IPS-15b (cell line): ENCODE measurements at regions not wholly inside any gene's neighbourhood (a gene's known extent, or its start where the extent isn't known, plus 50 kb on each side); places are given as distances from the start of the nearest gene placed in this dataset.

Experiments used
- H3K27me3 ChIP-seq: one replicate; pipeline ENCODE4 v1.6.1; 2013; ENCODE audit warnings: low read length; ENCODE audit not compliant: control insufficient read depth, insufficient read depth
- H3K36me3 ChIP-seq: one replicate; pipeline ENCODE4 v1.6.1; 2013; ENCODE audit warnings: low read length; ENCODE audit not compliant: control insufficient read depth, insufficient read depth
- H3K4me1 ChIP-seq: one replicate; pipeline ENCODE4 v1.6.1; 2013; ENCODE audit warnings: mild to moderate bottlenecking, low read length; ENCODE audit not compliant: control insufficient read depth, insufficient read depth
- H3K4me3 ChIP-seq: one replicate; pipeline ENCODE4 v1.5.1; 2013; ENCODE audit warnings: low read depth, low read length
- H3K9ac ChIP-seq: one replicate; pipeline ENCODE4 v1.6.1; 2013; ENCODE audit warnings: low read depth, mild to moderate bottlenecking, low read length
- H3K9me3 ChIP-seq: one replicate; pipeline ENCODE4 v1.6.1; 2013; ENCODE audit warnings: mild to moderate bottlenecking, low read length; ENCODE audit not compliant: control insufficient read depth, insufficient read depth

DNA sequence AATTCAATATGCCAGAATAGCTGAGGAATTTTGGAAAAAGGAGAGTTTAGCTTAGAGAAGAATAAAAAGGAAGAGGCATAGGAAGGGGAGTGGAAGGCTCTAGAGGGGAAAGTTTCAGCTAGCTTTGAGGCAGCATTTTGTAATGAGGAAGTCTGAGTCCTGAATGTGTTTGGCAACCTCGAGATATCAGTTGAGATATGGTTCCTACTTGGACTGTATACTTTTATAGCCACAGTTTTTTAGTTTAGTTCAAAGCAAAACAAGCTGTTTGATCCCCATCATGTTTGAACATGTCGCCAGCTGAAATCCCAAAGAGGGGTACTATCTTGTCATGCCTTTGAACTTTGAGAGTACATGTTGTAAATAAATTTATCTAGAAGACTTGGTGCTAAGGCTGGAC is 559.0 kb upstream of the FTMT start:
- no peak overlapping the region for H3K9ac ChIP-seq
- no peaks in the 10 kb centered on the region for H3K36me3 ChIP-seq
- H3K4me1 ChIP-seq: no peaks in the 10 kb centered on the region
- H3K27me3 ChIP-seq: no peaks in the 10 kb centered on the region
- H3K9me3 ChIP-seq: no peaks in the 10 kb centered on the region
- no peak overlapping the region for H3K4me3 ChIP-seq

- no peaks in the 10 kb centered on the region for H3K27me3 ChIP-seq
- no peak overlapping the region for H3K4me3 ChIP-seq
- H3K4me1 ChIP-seq: no peaks in the 10 kb centered on the region
- no peaks in the 10 kb centered on the region for H3K9me3 ChIP-seq
- no peak overlapping the region for H3K9ac ChIP-seq
- no peaks in the 10 kb centered on the region for H3K36me3 ChIP-seq
Measured at GRCh38 chr5:121296356-121296755, 555.3 kb upstream of the FTMT start.

DNA sequence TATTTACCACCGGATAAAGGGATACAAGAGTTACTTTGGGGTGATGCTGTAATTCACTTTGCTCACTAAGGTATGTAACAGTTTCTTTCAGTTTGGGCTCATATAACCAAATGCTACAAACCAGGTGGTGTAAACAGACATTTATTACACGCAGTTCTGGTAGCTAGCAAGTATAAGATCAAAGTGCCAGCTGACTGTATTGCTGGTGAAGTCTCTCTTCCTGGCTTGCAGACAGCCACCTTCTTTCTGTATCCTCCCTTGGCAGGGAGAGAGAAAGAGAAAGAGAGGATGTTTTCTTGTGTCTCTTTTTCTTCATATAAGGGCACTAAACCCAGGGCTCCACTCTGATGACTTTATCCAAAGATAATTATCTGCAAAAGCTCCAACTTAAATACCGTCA is 552.5 kb upstream of the FTMT start:
- Histone ChIP-seq H3K4me3 (no peak overlapping the region), H3K9me3 (no peaks in the 10 kb centered on the region)

GRCh38 chr5:121304838-121305237 is 546.8 kb upstream of the FTMT start:
- Histone ChIP-seq H3K4me1 (no peaks in the 10 kb centered on the region), H3K36me3 (no peaks in the 10 kb centered on the region), H3K9ac (no peak overlapping the region), H3K27me3 (no peaks in the 10 kb centered on the region), H3K9me3 (no peaks in the 10 kb centered on the region), H3K4me3 (no peak overlapping the region)

More for the DNA sequence above, 552.5 kb upstream of the FTMT start:
- no peaks in the 10 kb centered on the region for H3K4me1 ChIP-seq
- no peaks in the 10 kb centered on the region for H3K36me3 ChIP-seq
- no peak overlapping the region for H3K9ac ChIP-seq
- H3K27me3 ChIP-seq: no peaks in the 10 kb centered on the region

- no peaks in the 10 kb centered on the region for H3K9me3 ChIP-seq
- no peak overlapping the region for H3K9ac ChIP-seq
- H3K36me3 ChIP-seq: no peaks in the 10 kb centered on the region
- no peak overlapping the region for H3K4me3 ChIP-seq
- no peaks in the 10 kb centered on the region for H3K27me3 ChIP-seq
- H3K4me1 ChIP-seq: no peaks in the 10 kb centered on the region
Measured at GRCh38 chr5:121313886-121314285, 537.8 kb upstream of the FTMT start.

DNA sequence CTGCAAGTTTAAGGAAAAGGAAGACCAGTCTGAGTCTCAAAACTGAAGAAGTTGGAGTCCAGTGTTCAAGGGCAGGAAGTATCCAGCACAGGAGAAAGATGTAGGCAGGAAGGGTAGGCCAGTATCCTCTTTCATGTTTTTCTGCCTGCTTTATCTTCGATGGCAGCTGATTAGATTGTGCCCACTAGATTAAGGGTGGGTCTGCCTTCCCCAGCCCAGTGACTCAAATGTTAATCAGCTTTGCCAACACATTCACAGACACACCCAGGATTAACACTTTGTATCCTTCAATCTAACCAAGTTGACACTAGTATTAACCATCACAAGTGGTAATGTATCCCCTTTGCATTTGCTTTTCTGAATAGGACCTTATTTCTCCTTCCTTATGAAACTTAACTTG is 535.9 kb upstream of the FTMT start:
- Histone ChIP-seq H3K27me3 (no peaks in the 10 kb centered on the region), H3K9me3 (no peaks in the 10 kb centered on the region), H3K9ac (no peak overlapping the region), H3K36me3 (no peaks in the 10 kb centered on the region), H3K4me1 (no peaks in the 10 kb centered on the region), H3K4me3 (no peak overlapping the region)

DNA sequence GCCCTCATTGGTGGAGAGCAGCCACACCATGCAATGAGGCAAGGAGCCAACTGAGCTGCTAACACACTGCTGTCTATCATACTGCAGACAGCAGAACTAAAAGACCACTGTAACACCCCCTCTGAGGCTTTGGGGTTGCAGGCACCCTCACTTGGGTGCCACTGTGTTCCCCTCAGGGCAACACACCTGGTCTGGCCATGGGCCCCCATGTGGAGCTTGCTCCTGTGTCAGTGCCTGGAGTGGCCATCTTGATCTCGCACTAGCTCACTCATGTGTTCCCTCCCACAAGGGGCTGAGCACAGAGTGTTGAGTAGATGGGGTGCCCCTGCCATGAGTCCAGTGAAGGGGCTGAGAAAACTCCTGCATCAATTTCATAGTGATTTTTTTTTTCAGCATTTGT is 532.4 kb upstream of the FTMT start:
- Histone ChIP-seq H3K4me3 (no peak overlapping the region), H3K4me1 (no peaks in the 10 kb centered on the region), H3K9ac (no peak overlapping the region), H3K9me3 (no peaks in the 10 kb centered on the region), H3K36me3 (no peaks in the 10 kb centered on the region), H3K27me3 (no peaks in the 10 kb centered on the region)

DNA sequence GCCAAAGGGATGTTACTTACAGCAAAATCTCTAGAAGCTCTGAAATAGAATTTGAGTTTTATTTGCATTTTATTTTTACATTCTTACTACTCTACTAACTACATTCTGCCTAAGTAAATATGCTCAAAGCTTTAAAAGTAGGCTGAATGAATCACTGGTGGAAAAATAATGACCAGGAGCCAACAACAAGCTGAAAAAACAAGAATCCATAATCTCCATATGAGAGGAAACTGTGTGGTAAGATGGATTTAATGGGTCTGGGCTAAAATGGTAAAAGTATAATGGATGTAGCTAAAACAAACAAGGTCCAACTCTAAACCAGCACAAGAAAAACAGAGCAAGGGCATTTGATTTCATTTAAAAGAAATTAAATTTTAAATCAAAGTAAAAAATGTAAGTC is 525.8 kb upstream of the FTMT start:
- Histone ChIP-seq H3K27me3 (no peaks in the 10 kb centered on the region), H3K9ac (no peak overlapping the region), H3K9me3 (no peaks in the 10 kb centered on the region), H3K4me3 (no peak overlapping the region), H3K4me1 (no peaks in the 10 kb centered on the region), H3K36me3 (no peaks in the 10 kb centered on the region)

DNA sequence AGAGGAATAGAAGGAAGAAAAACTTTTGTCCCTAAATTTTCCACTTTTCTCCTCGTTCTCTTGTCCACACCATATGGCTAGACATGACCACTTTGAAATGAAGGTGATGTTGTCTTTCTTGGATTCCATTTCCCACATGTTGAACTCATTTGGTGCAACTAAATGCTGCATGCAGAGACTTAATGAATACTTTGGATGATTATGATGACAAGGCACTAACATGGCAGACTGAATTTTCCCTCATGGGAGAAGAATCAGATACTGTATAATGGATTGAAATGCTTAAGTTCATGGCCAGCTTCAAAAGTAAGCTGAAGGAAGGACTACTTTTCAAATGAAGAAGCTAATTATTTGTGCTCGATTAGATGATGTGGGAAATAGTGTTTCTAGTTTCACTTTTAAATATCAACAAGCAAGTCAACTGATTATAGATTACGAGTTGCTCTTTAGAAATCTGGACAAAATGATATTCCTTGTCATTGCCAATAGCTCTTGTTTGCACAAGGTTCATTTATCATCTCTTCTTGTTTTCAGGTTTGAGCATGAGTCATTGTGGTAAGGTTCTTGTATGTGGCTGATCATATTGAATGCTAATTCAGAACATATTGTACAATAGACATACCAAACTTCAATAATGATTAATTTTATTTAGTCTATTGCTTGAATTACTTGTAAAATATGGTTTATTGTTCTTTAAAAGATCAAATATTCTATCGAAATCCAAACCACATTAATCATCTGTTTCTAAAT is 501.3 kb upstream of the FTMT start:
- Histone ChIP-seq H3K9me3 (no peaks in the 10 kb centered on the region), H3K27me3 (no peaks in the 10 kb centered on the region), H3K4me3 (no peak overlapping the region), H3K9ac (no peak overlapping the region), H3K36me3 (no peaks in the 10 kb centered on the region), H3K4me1 (no peaks in the 10 kb centered on the region)

DNA sequence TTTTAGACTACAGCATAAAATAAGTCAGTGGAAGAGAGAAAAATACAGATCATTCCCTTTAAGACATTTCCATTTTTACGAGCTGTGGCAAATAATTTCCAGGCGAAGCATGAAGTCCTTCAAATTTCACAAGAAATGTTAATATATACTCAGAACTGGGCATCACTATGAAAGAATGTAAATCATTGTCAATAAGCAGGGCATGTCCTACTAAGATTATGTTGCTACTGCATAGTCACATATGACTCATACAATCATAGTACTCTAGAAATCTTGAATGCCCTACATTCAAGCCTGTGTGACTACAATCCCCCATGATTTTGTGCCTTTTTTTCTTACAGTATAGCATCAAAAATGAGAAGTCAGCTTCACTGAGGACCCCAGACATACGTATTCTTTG is 485.2 kb upstream of the FTMT start:
- no peak overlapping the region for H3K4me3 ChIP-seq
- no peaks in the 10 kb centered on the region for H3K27me3 ChIP-seq
- no peaks in the 10 kb centered on the region for H3K4me1 ChIP-seq
- H3K36me3 ChIP-seq: no peaks in the 10 kb centered on the region
- H3K9ac ChIP-seq: no peak overlapping the region
- H3K9me3 ChIP-seq: no peaks in the 10 kb centered on the region

- Histone ChIP-seq H3K4me3 (no peak overlapping the region), H3K9ac (no peak overlapping the region), H3K9me3 (no peaks in the 10 kb centered on the region), H3K27me3 (no peaks in the 10 kb centered on the region), H3K4me1 (no peaks in the 10 kb centered on the region), H3K36me3 (no peaks in the 10 kb centered on the region)
Measured at GRCh38 chr5:121373371-121373770, 478.3 kb upstream of the FTMT start.

GRCh38 chr5:121377461-121377860 is 474.2 kb upstream of the FTMT start:
- Histone ChIP-seq H3K27me3 (no peaks in the 10 kb centered on the region), H3K36me3 (no peaks in the 10 kb centered on the region), H3K4me3 (no peak overlapping the region), H3K9ac (no peak overlapping the region), H3K9me3 (no peaks in the 10 kb centered on the region), H3K4me1 (no peaks in the 10 kb centered on the region)
